ENCODE measurements at regions not wholly inside any gene's neighbourhood (a gene's known extent, or its start where the extent isn't known, plus 50 kb on each side); places are given as distances from the start of the nearest gene placed in this dataset.

GRCh38 chr10:109695988-109696387 is 227.3 kb downstream of the XPNPEP1 start:
- TF ChIP-seq CTCF (IDR thresholded peaks at IDR 0.05; ENCODE audit: control extremely low read depth, extremely low read depth, low read depth, missing control alignments) = no peak
- POLR2A ChIA-PET = no interaction called here
- CTCF ChIA-PET = no interaction called here
- no peak for DNase-seq (ENCODE audit: extremely low spot score)

- ChIA-PET CTCF (no interaction called here), POLR2A (no interaction called here)
- TF ChIP-seq CTCF (IDR thresholded peaks at IDR 0.05; ENCODE audit: control extremely low read depth, extremely low read depth, low read depth, missing control alignments) = no peak
These were observed 233.5 kb downstream of the XPNPEP1 start for GRCh38 chr10:109689785-109690184.

GRCh38 chr10:109679478-109679877 is 243.8 kb downstream of the XPNPEP1 start:
- no peak for DNase-seq (ENCODE audit: extremely low spot score)
- CTCF ChIA-PET = no interaction called here
- POLR2A ChIA-PET = no interaction called here
- no peak for TF ChIP-seq CTCF (IDR thresholded peaks at IDR 0.05; ENCODE audit: control extremely low read depth, extremely low read depth, low read depth, missing control alignments)

More at GRCh38 chr10:109689785-109690184, 233.5 kb downstream of the XPNPEP1 start:
- DNase-seq (ENCODE audit: extremely low spot score) = no peak

GRCh38 chr10:109678857-109679256 is 244.5 kb downstream of the XPNPEP1 start:
- no peak for DNase-seq (ENCODE audit: extremely low spot score)
- ChIA-PET CTCF (interaction anchor here (1.1 kb wide), 1 partner anchor 15 kb away, joined by 3 read pairs; no protein-coding TSS in a partner anchor), POLR2A (no interaction called here)
- TF ChIP-seq CTCF (IDR thresholded peaks at IDR 0.05; ENCODE audit: control extremely low read depth, extremely low read depth, low read depth, missing control alignments) = no peak

GRCh38 chr10:109676703-109677102 is 246.6 kb downstream of the XPNPEP1 start:
- ChIA-PET POLR2A (no interaction called here), CTCF (interaction anchor here (1.1 kb wide), 1 partner anchor 12 kb away, joined by 3 read pairs; no protein-coding TSS in a partner anchor)
- DNase-seq (ENCODE audit: extremely low spot score) = no peak
- TF ChIP-seq CTCF (IDR thresholded peaks at IDR 0.05; ENCODE audit: control extremely low read depth, extremely low read depth, low read depth, missing control alignments) = no peak

- no peak for DNase-seq (ENCODE audit: extremely low spot score)
- no peak for TF ChIP-seq CTCF (IDR thresholded peaks at IDR 0.05; ENCODE audit: control extremely low read depth, extremely low read depth, low read depth, missing control alignments)
- ChIA-PET POLR2A (no interaction called here), CTCF (no interaction called here)
These were observed 254.6 kb downstream of the XPNPEP1 start for GRCh38 chr10:109668703-109669102.

- POLR2A ChIA-PET = no interaction called here
- DNase-seq (ENCODE audit: extremely low spot score) = no peak
- TF ChIP-seq CTCF (IDR thresholded peaks at IDR 0.05; ENCODE audit: control extremely low read depth, extremely low read depth, low read depth, missing control alignments) = no peak
- CTCF ChIA-PET = no interaction called here
These were observed 255.1 kb downstream of the XPNPEP1 start for GRCh38 chr10:109668154-109668665.

All from GM10248 (cell line).